ENCODE measurements at regions not wholly inside any gene's neighbourhood (a gene's known extent, or its start where the extent isn't known, plus 50 kb on each side); places are given as distances from the start of the nearest gene placed in this dataset.

- no peak for TF ChIP-seq CTCF (IDR thresholded peaks at IDR 0.05)
- no peak for TF ChIP-seq POLR2A (IDR thresholded peaks at IDR 0.05)
- no peak for TF ChIP-seq POLR2AphosphoS5 (IDR thresholded peaks at IDR 0.05)
These were observed 296.9 kb upstream of the CYRIA start for GRCh38 chr2:16962505-16962904.
